Endothelial cell of umbilical vein (primary cell): ENCODE measurements at regions not wholly inside any gene's neighbourhood (a gene's known extent, or its start where the extent isn't known, plus 50 kb on each side); places are given as distances from the start of the nearest gene placed in this dataset.

Experiments used
- EZH2 ChIP-seq: IDR thresholded peaks from 2 replicates; pipeline ENCODE4 v1.6.1; 2012; ENCODE audit warnings: borderline replicate concordance, low read depth, mild to moderate bottlenecking, moderate library complexity, low read length, inconsistent platforms; ENCODE audit not compliant: severe bottlenecking
- FOS ChIP-seq: IDR thresholded peaks from 2 replicates; pipeline ENCODE4 v1.6.1; 2011; ENCODE audit warnings: mild to moderate bottlenecking, low read length, moderate library complexity, borderline replicate concordance; ENCODE audit not compliant: insufficient read depth
- GATA2 ChIP-seq: IDR thresholded peaks from 2 replicates; pipeline ENCODE4 v1.7.0; 2011; ENCODE audit warnings: low read depth, mild to moderate bottlenecking, moderate library complexity, mixed read lengths, low read length; ENCODE audit not compliant: insufficient read length, insufficient read depth
- JUN ChIP-seq: IDR thresholded peaks from 2 replicates; pipeline ENCODE4 v1.6.1; 2011; ENCODE audit warnings: borderline replicate concordance, low read depth; ENCODE audit not compliant: insufficient read length, insufficient read depth
- MYC ChIP-seq: IDR thresholded peaks from one replicate; pipeline ENCODE4 v1.6.1; 2011; ENCODE audit warnings: mild to moderate bottlenecking, low read depth, low read length
- POLR2A ChIP-seq: IDR thresholded peaks from 2 replicates; pipeline ENCODE4 v1.6.1; 2012; ENCODE audit warnings: low read depth, mild to moderate bottlenecking, control low read depth, low read length
- POLR2AphosphoS5 ChIP-seq: IDR thresholded peaks from 2 replicates; pipeline ENCODE4 v1.6.1; 2012; ENCODE audit warnings: low read depth, mild to moderate bottlenecking, control low read depth, low read length, moderate library complexity; ENCODE audit not compliant: insufficient read depth
- TF ChIP-seq, protein P1 (sequence below): IDR thresholded peaks from 2 replicates; pipeline ENCODE4 v1.6.1; 2011; ENCODE audit not compliant: insufficient read depth, insufficient read length
- TF ChIP-seq, protein P2 (sequence below), 2 donors: IDR thresholded peaks; 1 replicate in 1 of 2; 2 replicates in 1 of 2; pipeline ENCODE4 v1.5.1; 2011; ENCODE audit warnings: low read length in 2 of 2, mild to moderate bottlenecking in 2 of 2, moderate library complexity in 2 of 2, control low read depth in 1 of 2, inconsistent platforms in 1 of 2, low read depth in 1 of 2; ENCODE audit not compliant: insufficient read depth in 1 of 2; ENCODE audit errors: extremely low read depth in 1 of 2

- TF ChIP-seq POLR2AphosphoS5: no peak
- TF ChIP-seq, protein P1, sequence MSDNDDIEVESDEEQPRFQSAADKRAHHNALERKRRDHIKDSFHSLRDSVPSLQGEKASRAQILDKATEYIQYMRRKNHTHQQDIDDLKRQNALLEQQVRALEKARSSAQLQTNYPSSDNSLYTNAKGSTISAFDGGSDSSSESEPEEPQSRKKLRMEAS: no peak
- no peak for TF ChIP-seq EZH2
- TF ChIP-seq, protein P2, sequence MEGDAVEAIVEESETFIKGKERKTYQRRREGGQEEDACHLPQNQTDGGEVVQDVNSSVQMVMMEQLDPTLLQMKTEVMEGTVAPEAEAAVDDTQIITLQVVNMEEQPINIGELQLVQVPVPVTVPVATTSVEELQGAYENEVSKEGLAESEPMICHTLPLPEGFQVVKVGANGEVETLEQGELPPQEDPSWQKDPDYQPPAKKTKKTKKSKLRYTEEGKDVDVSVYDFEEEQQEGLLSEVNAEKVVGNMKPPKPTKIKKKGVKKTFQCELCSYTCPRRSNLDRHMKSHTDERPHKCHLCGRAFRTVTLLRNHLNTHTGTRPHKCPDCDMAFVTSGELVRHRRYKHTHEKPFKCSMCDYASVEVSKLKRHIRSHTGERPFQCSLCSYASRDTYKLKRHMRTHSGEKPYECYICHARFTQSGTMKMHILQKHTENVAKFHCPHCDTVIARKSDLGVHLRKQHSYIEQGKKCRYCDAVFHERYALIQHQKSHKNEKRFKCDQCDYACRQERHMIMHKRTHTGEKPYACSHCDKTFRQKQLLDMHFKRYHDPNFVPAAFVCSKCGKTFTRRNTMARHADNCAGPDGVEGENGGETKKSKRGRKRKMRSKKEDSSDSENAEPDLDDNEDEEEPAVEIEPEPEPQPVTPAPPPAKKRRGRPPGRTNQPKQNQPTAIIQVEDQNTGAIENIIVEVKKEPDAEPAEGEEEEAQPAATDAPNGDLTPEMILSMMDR (IDR thresholded peaks at IDR 0.05; ENCODE audit: extremely low read depth in 1 of 2, insufficient read depth in 1 of 2, low read depth in 1 of 2, low read length in 2 of 2): no peak
- no peak for TF ChIP-seq POLR2A
- TF ChIP-seq JUN: no peak
- no peak for TF ChIP-seq GATA2
- no peak for TF ChIP-seq FOS
- TF ChIP-seq MYC: no peak
Observed at GRCh38 chr2:103962670-103963069, 891.2 kb upstream of the POU3F3 start.
